ENCODE measurements at regions not wholly inside any gene's neighbourhood (a gene's known extent, or its start where the extent isn't known, plus 50 kb on each side); places are given as distances from the start of the nearest gene placed in this dataset.

GRCh38 chr13:105796081-105796480 lies 739.4 kb downstream of the EFNB2 start:
- Histone ChIP-seq H3K4me3 (ENCODE audit: extremely low read depth in 1 of 4, insufficient read depth in 2 of 4, low read depth in 3 of 4, low read length in 4 of 4) (no peak overlapping the region), H2BK120ac (replicated peaks; ENCODE audit: low read depth, low read length) (no peak overlapping the region), H3K18ac (ENCODE audit: extremely low read depth, low read length) (no peak overlapping the region), H3K14ac (ENCODE audit: insufficient read length) (no peak overlapping the region), H3K4me2 (ENCODE audit: insufficient read depth in 1 of 2, low read depth in 2 of 2, low read length in 2 of 2) (no peak overlapping the region), H2AFZ (ENCODE audit: low read length) (no peak overlapping the region), H2BK12ac (ENCODE audit: low read depth, low read length) (no peak overlapping the region), H3K79me2 (ENCODE audit: control insufficient read depth in 1 of 2, insufficient read depth in 2 of 2, low read length in 2 of 2) (no peaks in the 10 kb centered on the region), H3K23me2 (ENCODE audit: low read depth, low read length) (no peaks in the 10 kb centered on the region), H2BK5ac (ENCODE audit: low read depth, low read length) (no peak overlapping the region), H3K9ac (replicated peaks in 1 of 4; ENCODE audit: extremely low read depth in 1 of 4, low read depth in 3 of 4, low read length in 3 of 4) (no peak overlapping the region), H3K9me3 (ENCODE audit: insufficient read depth in 2 of 2, low read depth in 1 of 2, low read length in 1 of 2) (no peaks in the 10 kb centered on the region), H4K8ac (ENCODE audit: extremely low read depth, insufficient read depth, low read length) (no peak overlapping the region), H4K20me1 (replicated peaks in 1 of 2; ENCODE audit: control insufficient read depth in 1 of 2, insufficient read depth in 2 of 2, low read length in 2 of 2) (no peaks in the 10 kb centered on the region), H3K36me3 (ENCODE audit: control insufficient read depth in 2 of 4, insufficient read depth in 4 of 4, low read length in 3 of 4) (no peaks in the 10 kb centered on the region), H3K4me1 (replicated peaks in 1 of 4; ENCODE audit: control insufficient read depth in 3 of 4, insufficient read depth in 4 of 4, low read length in 3 of 4) (no peaks in the 10 kb centered on the region), H3K27ac (ENCODE audit: low read depth, low read length) (no peak overlapping the region), H3K79me1 (ENCODE audit: low read depth, low read length) (no peaks in the 10 kb centered on the region), H4K91ac (replicated peaks; ENCODE audit: insufficient read length, low read length) (no peak overlapping the region), H3K27me3 (replicated peaks in 1 of 4; ENCODE audit: control insufficient read depth in 3 of 4, extremely low read depth in 1 of 4, insufficient read depth in 3 of 4, low read length in 3 of 4) (no peaks in the 10 kb centered on the region), H2BK20ac (ENCODE audit: low read length) (no peak overlapping the region), H2BK15ac (ENCODE audit: low read length) (no peak overlapping the region), H3K4ac (replicated peaks; ENCODE audit: insufficient read length, low read depth, low read length) (no peak overlapping the region), H4K5ac (ENCODE audit: insufficient read length, low read depth, low read length) (no peak overlapping the region), H2AK5ac (ENCODE audit: low read depth, low read length) (no peak overlapping the region), H3K56ac (replicated peaks; ENCODE audit: insufficient read length, low read depth, low read length) (no peak overlapping the region), H3K23ac (ENCODE audit: insufficient read length) (no peak overlapping the region)
- no peak for DNase-seq (ENCODE audit: low read depth in 1 of 2, low spot score in 2 of 2)
- POLR2A ChIA-PET (ENCODE audit: partially characterized antibody), result no interaction called here
- FAIRE-seq, result no peak
- TF ChIP-seq KDM4A (IDR thresholded peaks at IDR 0.05; ENCODE audit: low read depth, low read length, severe bottlenecking) (no peak), NRF1 (IDR thresholded peaks at IDR 0.05; ENCODE audit: low read depth, low read length) (no peak), BRCA1 (IDR thresholded peaks at IDR 0.05; ENCODE audit: low read depth, low read length) (no peak), SP4 (IDR thresholded peaks at IDR 0.05; ENCODE audit: low read length) (no peak), SIN3A (conservative IDR thresholded peaks at IDR 0.05 in 1 of 2, IDR thresholded peaks at IDR 0.05 in 1 of 2; ENCODE audit: low read depth in 1 of 2, low read length in 2 of 2) (no peak), CEBPB (IDR thresholded peaks at IDR 0.05; ENCODE audit: low read depth, low read length) (no peak), KDM1A (IDR thresholded peaks at IDR 0.05; ENCODE audit: borderline replicate concordance, low read length) (no peak), FOSL1 (IDR thresholded peaks at IDR 0.05; ENCODE audit: insufficient read depth, low read depth, low read length) (no peak), TBP (IDR thresholded peaks at IDR 0.05; ENCODE audit: low read depth, low read length) (no peak), RXRA (IDR thresholded peaks at IDR 0.05; ENCODE audit: insufficient read depth, low read depth, low read length) (no peak), RBBP5 (IDR thresholded peaks at IDR 0.05; ENCODE audit: borderline replicate concordance, low read depth, low read length) (no peak)
- 82% methylated on average over 3 of the region's 3 CpGs; no CpG with 5 or more reads in 1 of the 2 experiments for WGBS, 2 experiments (ENCODE audit: extremely low coverage in 1 of 2, insufficient coverage in 1 of 2, insufficient read length in 1 of 2, insufficient replicate concordance in 2 of 2, low coverage in 1 of 2, low lambda C conversion rate in 2 of 2, missing lambda C conversion rate in 1 of 2)
- CTCF ChIA-PET (ENCODE audit: partially characterized antibody), result no interaction called here
